ENCODE measurements at regions not wholly inside any gene's neighbourhood (a gene's known extent, or its start where the extent isn't known, plus 50 kb on each side); places are given as distances from the start of the nearest gene placed in this dataset.

DNA sequence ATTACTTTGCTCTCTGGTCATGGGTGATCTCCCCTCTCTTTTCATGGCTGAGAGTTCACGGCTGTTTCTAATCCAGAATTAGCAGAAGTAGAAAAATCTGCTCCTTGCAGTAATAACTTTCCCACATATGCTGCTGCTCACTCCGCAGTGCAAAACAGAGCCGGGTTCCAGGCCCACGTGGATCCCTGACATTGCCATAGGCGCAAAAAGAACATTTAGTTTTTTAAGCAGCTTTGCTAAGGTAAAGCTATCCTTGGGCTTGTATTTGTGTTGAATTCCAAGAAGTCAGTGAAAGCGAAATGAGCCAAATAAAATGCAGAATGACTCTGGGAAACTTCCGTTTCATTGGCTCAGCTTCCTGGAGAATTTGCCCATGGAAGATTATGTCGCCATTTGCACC is 633.7 kb upstream of the SUCLG2 start:
- no peaks in the 10 kb centered on the region for H3K4me1 ChIP-seq (ENCODE audit: control insufficient read depth in 2 of 2, insufficient read depth in 1 of 2, low read depth in 1 of 2, low read length in 2 of 2)
- H3K79me1 ChIP-seq (ENCODE audit: low read depth, low read length): no peaks in the 10 kb centered on the region
- H3K9ac ChIP-seq (ENCODE audit: low read depth, low read length, poor library complexity): no peak overlapping the region
- H3K9me3 ChIP-seq (replicated peaks in 1 of 2; ENCODE audit: control insufficient read depth in 2 of 2, insufficient read depth in 1 of 2, low read depth in 1 of 2, low read length in 2 of 2): no peaks in the 10 kb centered on the region
- H3K27ac ChIP-seq (replicated peaks; ENCODE audit: low read length): no peak overlapping the region
- no peak overlapping the region for H4K8ac ChIP-seq (ENCODE audit: low read depth, low read length)
- no peak overlapping the region for H3K4ac ChIP-seq (ENCODE audit: low read length)
- H3K4me2 ChIP-seq (ENCODE audit: insufficient read depth, low read length, poor library complexity, severe bottlenecking): no peak overlapping the region
- DNase-seq (ENCODE audit: low spot score): no peak
- no peak overlapping the region for H3K4me3 ChIP-seq (ENCODE audit: low read length in 2 of 2)
- no peak overlapping the region for H3K14ac ChIP-seq (ENCODE audit: low read length)
- H3K18ac ChIP-seq (ENCODE audit: low read length): no peak overlapping the region
- no peaks in the 10 kb centered on the region for H3K36me3 ChIP-seq (replicated peaks in 1 of 2; ENCODE audit: control insufficient read depth in 2 of 2, insufficient read depth in 2 of 2, low read length in 2 of 2)
- H2BK15ac ChIP-seq (ENCODE audit: low read length): no peak overlapping the region
- WGBS, 2 donors (ENCODE audit: extremely low coverage in 2 of 2, insufficient read length in 2 of 2, insufficient replicate concordance in 1 of 2): no CpG with 5 or more reads among the region's 8 CpGs
- no peak overlapping the region for H3K23ac ChIP-seq (ENCODE audit: low read depth, low read length, poor library complexity)
- H2BK120ac ChIP-seq (ENCODE audit: low read depth, low read length): no peak overlapping the region
- H2BK12ac ChIP-seq (ENCODE audit: low read length): no peak overlapping the region
- H2AFZ ChIP-seq (ENCODE audit: low read length): no peak overlapping the region
- H2BK5ac ChIP-seq (ENCODE audit: low read length): no peak overlapping the region
- no peak overlapping the region for H2AK5ac ChIP-seq (ENCODE audit: low read depth, low read length)
- no peaks in the 10 kb centered on the region for H3K27me3 ChIP-seq (ENCODE audit: control insufficient read depth in 3 of 3, insufficient read depth in 3 of 3, low read depth in 1 of 3, low read length in 3 of 3)
- H4K91ac ChIP-seq (ENCODE audit: low read depth, low read length, poor library complexity): no peak overlapping the region

DNA sequence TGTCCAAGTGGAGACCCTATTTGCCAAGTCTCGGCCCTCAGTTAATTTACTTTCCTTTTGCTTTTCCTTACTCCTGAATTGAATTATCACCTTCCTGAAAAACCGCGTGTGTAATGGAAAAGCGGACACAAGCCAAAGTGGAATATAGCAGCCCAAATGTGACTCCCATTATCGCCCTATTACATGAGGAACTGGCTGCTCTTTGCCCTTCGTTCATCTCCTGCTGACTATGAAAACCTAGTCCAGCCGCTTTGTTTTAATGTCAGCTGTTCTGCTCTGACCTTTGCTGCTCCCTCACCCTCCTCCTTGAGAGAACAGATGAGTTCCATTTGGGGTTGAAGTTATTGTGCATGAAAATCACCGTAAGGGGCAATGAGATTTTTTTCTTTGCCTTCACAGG is 632.7 kb upstream of the SUCLG2 start:
- H2BK120ac ChIP-seq (ENCODE audit: low read depth, low read length): no peak overlapping the region
- no peak overlapping the region for H3K18ac ChIP-seq (ENCODE audit: low read length)
- no peaks in the 10 kb centered on the region for H3K79me1 ChIP-seq (ENCODE audit: low read depth, low read length)
- no peaks in the 10 kb centered on the region for H3K36me3 ChIP-seq (replicated peaks in 1 of 2; ENCODE audit: control insufficient read depth in 2 of 2, insufficient read depth in 2 of 2, low read length in 2 of 2)
- no peak overlapping the region for H3K9ac ChIP-seq (ENCODE audit: low read depth, low read length, poor library complexity)
- H3K27me3 ChIP-seq (ENCODE audit: control insufficient read depth in 3 of 3, insufficient read depth in 3 of 3, low read depth in 1 of 3, low read length in 3 of 3): no peaks in the 10 kb centered on the region
- no peak overlapping the region for H3K4me3 ChIP-seq (ENCODE audit: low read length in 2 of 2)
- H4K91ac ChIP-seq (ENCODE audit: low read depth, low read length, poor library complexity): no peak overlapping the region
- no peaks in the 10 kb centered on the region for H3K9me3 ChIP-seq (replicated peaks in 1 of 2; ENCODE audit: control insufficient read depth in 2 of 2, insufficient read depth in 1 of 2, low read depth in 1 of 2, low read length in 2 of 2)
- H2AFZ ChIP-seq (ENCODE audit: low read length): no peak overlapping the region
- no CpG with 5 or more reads among the region's 8 CpGs for WGBS, 2 donors (ENCODE audit: extremely low coverage in 2 of 2, insufficient read length in 2 of 2, insufficient replicate concordance in 1 of 2)
- DNase-seq (ENCODE audit: low spot score): no peak
- H3K4me2 ChIP-seq (ENCODE audit: insufficient read depth, low read length, poor library complexity, severe bottlenecking): no peak overlapping the region
- no peak overlapping the region for H2BK5ac ChIP-seq (ENCODE audit: low read length)
- no peak overlapping the region for H4K8ac ChIP-seq (ENCODE audit: low read depth, low read length)
- H3K23ac ChIP-seq (ENCODE audit: low read depth, low read length, poor library complexity): no peak overlapping the region
- no peak overlapping the region for H3K27ac ChIP-seq (replicated peaks; ENCODE audit: low read length)
- H2BK15ac ChIP-seq (ENCODE audit: low read length): no peak overlapping the region
- H3K4me1 ChIP-seq (ENCODE audit: control insufficient read depth in 2 of 2, insufficient read depth in 1 of 2, low read depth in 1 of 2, low read length in 2 of 2): no peaks in the 10 kb centered on the region
- H3K4ac ChIP-seq (ENCODE audit: low read length): no peak overlapping the region
- no peak overlapping the region for H2BK12ac ChIP-seq (ENCODE audit: low read length)
- no peak overlapping the region for H3K14ac ChIP-seq (ENCODE audit: low read length)
- no peak overlapping the region for H2AK5ac ChIP-seq (ENCODE audit: low read depth, low read length)

DNA sequence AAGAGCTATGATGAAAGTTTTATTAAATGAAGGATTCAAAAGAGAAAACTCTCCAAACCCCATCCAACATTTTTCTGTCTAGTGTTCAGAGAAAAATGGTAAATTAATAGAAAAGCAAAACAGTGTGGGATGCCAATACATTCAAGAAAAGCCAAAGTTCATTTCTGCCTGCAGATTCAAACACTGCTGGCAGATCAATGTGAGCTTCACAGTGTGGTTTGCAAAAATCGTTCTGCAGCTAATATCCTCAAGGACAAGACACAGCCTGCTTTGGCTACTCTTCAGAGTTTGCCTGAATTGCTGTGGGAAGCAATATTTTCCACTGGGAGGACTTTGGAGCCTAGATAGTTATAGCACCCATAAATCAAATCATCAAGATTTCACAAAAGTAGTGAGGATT is 619.9 kb upstream of the SUCLG2 start:
- H3K4me2 ChIP-seq (ENCODE audit: insufficient read depth, low read length, poor library complexity, severe bottlenecking): no peak overlapping the region
- no peak overlapping the region for H3K4me3 ChIP-seq (ENCODE audit: low read length in 2 of 2)
- no peaks in the 10 kb centered on the region for H3K9me3 ChIP-seq (replicated peaks in 1 of 2; ENCODE audit: control insufficient read depth in 2 of 2, insufficient read depth in 1 of 2, low read depth in 1 of 2, low read length in 2 of 2)
- H3K27me3 ChIP-seq (ENCODE audit: control insufficient read depth in 3 of 3, insufficient read depth in 3 of 3, low read depth in 1 of 3, low read length in 3 of 3): no peaks in the 10 kb centered on the region
- no peak overlapping the region for H4K91ac ChIP-seq (ENCODE audit: low read depth, low read length, poor library complexity)
- no peak overlapping the region for H2AFZ ChIP-seq (ENCODE audit: low read length)
- no peak overlapping the region for H2BK120ac ChIP-seq (ENCODE audit: low read depth, low read length)
- H3K9ac ChIP-seq (ENCODE audit: low read depth, low read length, poor library complexity): no peak overlapping the region
- no peak overlapping the region for H2BK15ac ChIP-seq (ENCODE audit: low read length)
- no peak overlapping the region for H2AK5ac ChIP-seq (ENCODE audit: low read depth, low read length)
- peaks cover 0 to 3% of the 10 kb centered on the region in 2 donors for H3K4me1 ChIP-seq (ENCODE audit: control insufficient read depth in 2 of 2, insufficient read depth in 1 of 2, low read depth in 1 of 2, low read length in 2 of 2)
- H3K18ac ChIP-seq (ENCODE audit: low read length): no peak overlapping the region
- H3K36me3 ChIP-seq (replicated peaks in 1 of 2; ENCODE audit: control insufficient read depth in 2 of 2, insufficient read depth in 2 of 2, low read length in 2 of 2): no peaks in the 10 kb centered on the region
- H2BK12ac ChIP-seq (ENCODE audit: low read length): no peak overlapping the region
- H2BK5ac ChIP-seq (ENCODE audit: low read length): no peak overlapping the region
- DNase-seq (ENCODE audit: low spot score): no peak
- H3K14ac ChIP-seq (ENCODE audit: low read length): no peak overlapping the region
- no CpG with 5 or more reads among the region's 1 CpG for WGBS, 2 donors (ENCODE audit: extremely low coverage in 2 of 2, insufficient read length in 2 of 2, insufficient replicate concordance in 1 of 2)
- H4K8ac ChIP-seq (ENCODE audit: low read depth, low read length): no peak overlapping the region
- no peak overlapping the region for H3K4ac ChIP-seq (ENCODE audit: low read length)
- no peaks in the 10 kb centered on the region for H3K79me1 ChIP-seq (ENCODE audit: low read depth, low read length)
- H3K27ac ChIP-seq (replicated peaks; ENCODE audit: low read length): no peak overlapping the region
- no peak overlapping the region for H3K23ac ChIP-seq (ENCODE audit: low read depth, low read length, poor library complexity)

DNA sequence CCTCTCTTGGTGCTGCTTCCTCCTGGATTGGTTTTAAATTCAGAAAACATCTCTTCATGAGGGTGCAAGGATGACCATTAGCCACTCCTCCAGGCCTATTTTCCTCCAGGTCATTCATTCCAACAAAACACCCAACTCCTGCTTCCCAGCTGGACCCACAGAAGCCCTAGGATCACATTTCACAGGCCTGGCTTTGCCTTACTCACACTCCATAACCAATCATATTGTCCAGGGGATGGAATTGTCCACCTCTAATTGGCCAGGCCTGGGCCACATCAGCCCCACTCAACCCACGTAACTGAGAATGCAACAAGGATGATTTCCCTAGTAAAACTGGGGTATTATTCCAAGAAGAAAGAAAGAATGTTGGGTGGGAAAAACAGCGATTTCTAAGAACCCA is 616.7 kb upstream of the SUCLG2 start:
- H3K4me1 ChIP-seq (ENCODE audit: control insufficient read depth in 2 of 2, insufficient read depth in 1 of 2, low read depth in 1 of 2, low read length in 2 of 2): peaks cover 0 to 3% of the 10 kb centered on the region in 2 donors
- H2BK5ac ChIP-seq (ENCODE audit: low read length): no peak overlapping the region
- no peak overlapping the region for H2BK12ac ChIP-seq (ENCODE audit: low read length)
- no peak overlapping the region for H3K27ac ChIP-seq (replicated peaks; ENCODE audit: low read length)
- no peak overlapping the region for H3K18ac ChIP-seq (ENCODE audit: low read length)
- H3K23ac ChIP-seq (ENCODE audit: low read depth, low read length, poor library complexity): no peak overlapping the region
- no peak overlapping the region for H3K4me2 ChIP-seq (ENCODE audit: insufficient read depth, low read length, poor library complexity, severe bottlenecking)
- H2BK120ac ChIP-seq (ENCODE audit: low read depth, low read length): no peak overlapping the region
- no peak overlapping the region for H2AFZ ChIP-seq (ENCODE audit: low read length)
- no peak overlapping the region for H3K9ac ChIP-seq (ENCODE audit: low read depth, low read length, poor library complexity)
- H3K4ac ChIP-seq (ENCODE audit: low read length): no peak overlapping the region
- no CpG with 5 or more reads among the region's 2 CpGs for WGBS, 2 donors (ENCODE audit: extremely low coverage in 2 of 2, insufficient read length in 2 of 2, insufficient replicate concordance in 1 of 2)
- no peak overlapping the region for H3K4me3 ChIP-seq (ENCODE audit: low read length in 2 of 2)
- no peaks in the 10 kb centered on the region for H3K79me1 ChIP-seq (ENCODE audit: low read depth, low read length)
- H3K27me3 ChIP-seq (ENCODE audit: control insufficient read depth in 3 of 3, insufficient read depth in 3 of 3, low read depth in 1 of 3, low read length in 3 of 3): no peaks in the 10 kb centered on the region
- no peak overlapping the region for H3K14ac ChIP-seq (ENCODE audit: low read length)
- no peak for DNase-seq (ENCODE audit: low spot score)
- no peak overlapping the region for H4K8ac ChIP-seq (ENCODE audit: low read depth, low read length)
- no peak overlapping the region for H2BK15ac ChIP-seq (ENCODE audit: low read length)
- H4K91ac ChIP-seq (ENCODE audit: low read depth, low read length, poor library complexity): no peak overlapping the region
- no peaks in the 10 kb centered on the region for H3K9me3 ChIP-seq (replicated peaks in 1 of 2; ENCODE audit: control insufficient read depth in 2 of 2, insufficient read depth in 1 of 2, low read depth in 1 of 2, low read length in 2 of 2)
- no peaks in the 10 kb centered on the region for H3K36me3 ChIP-seq (replicated peaks in 1 of 2; ENCODE audit: control insufficient read depth in 2 of 2, insufficient read depth in 2 of 2, low read length in 2 of 2)
- H2AK5ac ChIP-seq (ENCODE audit: low read depth, low read length): no peak overlapping the region

All from neuronal stem cell (in vitro differentiated cells).